ENCODE measurements at regions not wholly inside any gene's neighbourhood (a gene's known extent, or its start where the extent isn't known, plus 50 kb on each side); places are given as distances from the start of the nearest gene placed in this dataset.

GRCh38 chr19:31126236-31126635 is 223.0 kb downstream of the TSHZ3 start (continued):
- no peak for TF ChIP-seq ZNF462 (CRISPR knock-in tag; IDR thresholded peaks at IDR 0.05)

- no peak for DNase-seq (ENCODE audit: low spot score)
- no peaks in the 10 kb centered on the region for H3K27me3 ChIP-seq (ENCODE audit: insufficient read depth)
- H3K4me1 ChIP-seq (ENCODE audit: insufficient read depth), result no peaks in the 10 kb centered on the region
- no peak for TF ChIP-seq EZH2 (IDR thresholded peaks at IDR 0.05; ENCODE audit: low read depth, unreplicated experiment)
- TF ChIP-seq JUNB (IDR thresholded peaks at IDR 0.05; ENCODE audit: unreplicated experiment), result no peak
- TF ChIP-seq CTCF (conservative IDR thresholded peaks at IDR 0.05; ENCODE audit: low read depth in 2 of 2), result no peak
- no peak for TF ChIP-seq POLR2AphosphoS5 (IDR thresholded peaks at IDR 0.05; ENCODE audit: low read depth)
- TF ChIP-seq REST (IDR thresholded peaks at IDR 0.05; ENCODE audit: unreplicated experiment), result no peak
- TF ChIP-seq CREB1 (CRISPR knock-in tag; IDR thresholded peaks at IDR 0.05; ENCODE audit: low read depth), result no peak
- no peak for TF ChIP-seq STAT1 (IDR thresholded peaks at IDR 0.05; ENCODE audit: unreplicated experiment)
Measured at GRCh38 chr19:31125071-31125470, 224.2 kb downstream of the TSHZ3 start.

More at GRCh38 chr19:31125071-31125470, 224.2 kb downstream of the TSHZ3 start:
- Mint-ChIP-seq H3K9me3 (0 out of 3 replicates have a peak, but pooled peaks cover 3% of the 10 kb centered on the region), H3K4me1 (peaks cover 3% of the 10 kb centered on the region; the same call in 1 of the 3 replicates), H3K27me3 (ENCODE audit: insufficient read depth, low read depth, poor library complexity) (peaks cover under 1% of the 10 kb centered on the region), H3K36me3 (ENCODE audit: low read depth) (peaks cover 3% of the 10 kb centered on the region; the same call in 1 of the 3 replicates), H3K27ac (no peak overlapping the region), H3K4me3 (no peak overlapping the region)
- Histone ChIP-seq H2AFZ (no peak overlapping the region), H3K36me3 (ENCODE audit: insufficient read depth) (no peaks in the 10 kb centered on the region), H4K20me1 (replicated peaks; ENCODE audit: insufficient read depth) (no peaks in the 10 kb centered on the region), H3F3A (replicated peaks; ENCODE audit: low read depth) (no peaks in the 10 kb centered on the region), H3K4me2 (no peak overlapping the region), H3K9me2 (ENCODE audit: insufficient read depth) (peaks cover 23% of the 10 kb centered on the region), H3K79me2 (replicated peaks; ENCODE audit: insufficient read depth) (no peaks in the 10 kb centered on the region), H3K4me3 (no peak overlapping the region), H3K27ac (ENCODE audit: low read depth) (no peak overlapping the region)
- no peak for ATAC-seq
